PFSK-1 (cell line): ENCODE measurements at regions not wholly inside any gene's neighbourhood (a gene's known extent, or its start where the extent isn't known, plus 50 kb on each side); places are given as distances from the start of the nearest gene placed in this dataset.

Source experiments
- FOXP2 ChIP-seq: optimal IDR thresholded peaks from 2 replicates; pipeline ENCODE3; 2011; ENCODE audit warnings: borderline replicate concordance, control low read depth, inconsistent platforms; ENCODE audit not compliant: insufficient read depth; ENCODE audit errors: extremely low read length, extremely low read depth
- POLR2AphosphoS5 ChIP-seq: IDR thresholded peaks from 2 replicates; pipeline ENCODE4 v1.6.1; 2012; ENCODE audit warnings: low read depth, mild to moderate bottlenecking, control low read depth, low read length, moderate library complexity
- REST ChIP-seq, 2 experiments: IDR thresholded peaks; 2 replicates each; pipeline versions ENCODE4 v1.6.1 to v1.8.0; 2011 to 2012; ENCODE audit warnings: low read depth in 2 of 2, low read length in 2 of 2, control low read depth in 1 of 2, inconsistent platforms in 1 of 2, mild to moderate bottlenecking in 1 of 2, moderate library complexity in 1 of 2; ENCODE audit not compliant: insufficient read depth in 1 of 2
- SIN3A ChIP-seq: IDR thresholded peaks from 2 replicates; pipeline ENCODE4 v1.6.1; 2012; ENCODE audit warnings: mild to moderate bottlenecking, low read length, moderate library complexity, borderline replicate concordance; ENCODE audit not compliant: insufficient read depth
- TAF1 ChIP-seq: IDR thresholded peaks from 2 replicates; pipeline ENCODE4 v1.6.1; 2012; ENCODE audit warnings: low read length, control low read depth, borderline replicate concordance; ENCODE audit not compliant: insufficient read depth

GRCh38 chr3:103210583-103210982, 775.8 kb downstream of the ZPLD1 start:
- TF ChIP-seq TAF1 (no peak), SIN3A (no peak), REST (IDR thresholded peaks at IDR 0.05; ENCODE audit: insufficient read depth in 1 of 2, low read depth in 2 of 2, low read length in 2 of 2) (no peak), FOXP2 (no peak), POLR2AphosphoS5 (no peak)

GRCh38 chr3:103218146-103218545, 783.3 kb downstream of the ZPLD1 start:
- TF ChIP-seq POLR2AphosphoS5 (no peak), FOXP2 (no peak), TAF1 (no peak), REST (IDR thresholded peaks at IDR 0.05; ENCODE audit: insufficient read depth in 1 of 2, low read depth in 2 of 2, low read length in 2 of 2) (no peak), SIN3A (no peak)

- no peak for TF ChIP-seq POLR2AphosphoS5
- TF ChIP-seq SIN3A: no peak
- TF ChIP-seq FOXP2: no peak
- no peak for TF ChIP-seq TAF1
- no peak for TF ChIP-seq REST (IDR thresholded peaks at IDR 0.05; ENCODE audit: insufficient read depth in 1 of 2, low read depth in 2 of 2, low read length in 2 of 2)
Observed at GRCh38 chr3:103218793-103219192, 784.0 kb downstream of the ZPLD1 start.

GRCh38 chr3:103227651-103228050, 792.8 kb downstream of the ZPLD1 start:
- TF ChIP-seq POLR2AphosphoS5 (no peak), TAF1 (no peak), FOXP2 (no peak), SIN3A (no peak), REST (IDR thresholded peaks at IDR 0.05; ENCODE audit: insufficient read depth in 1 of 2, low read depth in 2 of 2, low read length in 2 of 2) (no peak)

- no peak for TF ChIP-seq REST (IDR thresholded peaks at IDR 0.05; ENCODE audit: insufficient read depth in 1 of 2, low read depth in 2 of 2, low read length in 2 of 2)
- TF ChIP-seq POLR2AphosphoS5: no peak
- TF ChIP-seq SIN3A: no peak
- TF ChIP-seq FOXP2: no peak
- no peak for TF ChIP-seq TAF1
Observed at GRCh38 chr3:103247459-103247858, 812.6 kb downstream of the ZPLD1 start.
